Fibroblast of mammary gland (primary cell): ENCODE measurements at regions not wholly inside any gene's neighbourhood (a gene's known extent, or its start where the extent isn't known, plus 50 kb on each side); places are given as distances from the start of the nearest gene placed in this dataset.

ENCODE experiments used
- DNase-seq: peaks from one replicate; pipeline ENCODE4 v3.0.0-alpha.2; 2010; ENCODE audit warnings: low read depth
- H3K4me3 ChIP-seq: 2 replicates; pipeline ENCODE4 v1.5.1; 2011; ENCODE audit warnings: low read depth, mild to moderate bottlenecking, low read length, moderate library complexity; ENCODE audit not compliant: control insufficient read depth
- CTCF ChIP-seq: conservative IDR thresholded peaks from 2 replicates; pipeline ENCODE4 v1.5.1; 2011; ENCODE audit warnings: low read depth, low read length, inconsistent platforms; ENCODE audit not compliant: control insufficient read depth, insufficient read depth

DNA sequence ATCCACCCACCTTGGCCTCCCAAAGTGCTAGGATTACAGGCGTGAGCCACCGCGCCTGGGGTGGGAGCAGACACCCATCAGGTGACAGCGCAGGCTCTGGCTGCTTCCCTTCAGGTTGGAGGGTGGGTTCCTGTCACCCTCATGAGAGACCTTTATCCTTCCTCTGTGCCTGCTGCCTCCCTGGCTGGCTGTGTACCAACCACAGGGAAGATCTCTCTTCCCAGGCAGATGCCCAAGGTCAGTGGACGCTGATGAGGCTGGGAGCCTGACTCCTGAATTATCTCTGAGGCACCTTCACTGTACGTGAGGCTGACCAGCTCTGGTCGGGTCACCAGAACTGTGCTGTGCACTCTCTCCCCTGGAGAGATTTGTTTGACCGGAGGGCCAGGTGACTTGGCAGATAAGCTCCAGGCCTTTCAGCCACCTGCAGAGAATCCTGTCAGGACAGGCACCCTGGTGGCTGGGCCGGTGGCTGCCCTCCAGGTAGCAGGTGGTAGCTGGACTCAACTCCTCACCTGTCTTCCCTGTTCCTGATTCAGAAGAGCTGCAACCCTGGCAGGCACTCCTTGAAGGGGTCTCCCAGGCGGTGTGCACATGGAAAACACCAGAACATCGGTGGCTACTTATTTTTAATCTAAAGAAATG lies 251.9 kb downstream of the GLRX3 start:
- TF ChIP-seq CTCF: no peak
- DNase-seq: no peak
- H3K4me3 ChIP-seq: no peak overlapping the region

DNA sequence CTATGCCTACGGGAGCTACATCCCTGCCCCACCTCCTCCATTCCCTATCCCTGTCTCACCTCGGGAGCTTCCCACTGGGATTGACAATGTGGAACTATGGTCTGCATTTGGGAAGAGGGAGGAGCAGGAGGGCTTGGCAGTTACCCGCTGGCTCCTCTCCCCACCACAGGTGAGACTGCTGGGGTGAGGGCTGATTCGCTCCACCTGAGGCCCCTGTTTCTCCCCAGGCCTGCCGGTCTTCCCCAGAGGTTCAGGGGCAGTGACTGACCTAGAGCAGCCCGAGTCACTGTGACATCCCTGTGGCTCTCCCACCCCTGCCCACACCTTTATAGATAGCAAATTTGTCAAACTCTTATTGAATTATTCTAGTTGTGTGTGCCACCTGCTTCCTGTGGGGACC lies 252.6 kb downstream of the GLRX3 start:
- DNase-seq: no peak
- H3K4me3 ChIP-seq: no peak overlapping the region
- TF ChIP-seq CTCF: no peak

DNA sequence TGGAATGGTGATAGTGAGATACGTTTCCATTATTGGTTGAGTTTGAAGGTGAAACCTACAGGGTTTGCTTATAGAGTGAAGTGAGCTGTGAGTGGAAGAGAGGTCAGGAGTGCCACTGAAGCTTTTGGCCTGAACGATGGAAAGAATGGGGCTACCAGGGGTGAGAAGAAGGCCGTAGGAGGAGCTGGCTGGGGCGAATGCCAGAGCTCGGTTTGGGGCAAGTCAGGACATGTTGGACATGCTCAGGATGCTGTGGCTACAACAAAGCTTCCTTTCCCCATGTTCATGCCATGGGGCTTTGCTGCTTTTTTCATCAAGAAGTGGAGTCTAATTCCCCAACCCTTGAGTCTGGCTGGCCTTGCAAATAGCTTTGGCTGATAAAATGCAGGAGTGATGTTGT lies 253.7 kb downstream of the GLRX3 start:
- H3K4me3 ChIP-seq: no peak overlapping the region
- no peak for DNase-seq
- no peak for TF ChIP-seq CTCF

GRCh38 chr10:130392031-130392430 lies 255.8 kb downstream of the GLRX3 start:
- DNase-seq: no peak
- no peak overlapping the region for H3K4me3 ChIP-seq
- TF ChIP-seq CTCF: no peak

- no peak overlapping the region for H3K4me3 ChIP-seq
- no peak for TF ChIP-seq CTCF
- no peak for DNase-seq
Observed at GRCh38 chr10:130393342-130393741, 257.2 kb downstream of the GLRX3 start.

GRCh38 chr10:130394832-130395231 lies 258.6 kb downstream of the GLRX3 start:
- H3K4me3 ChIP-seq: no peak overlapping the region
- DNase-seq: no peak
- TF ChIP-seq CTCF: no peak
